HEK293 (cell line): ENCODE measurements at regions not wholly inside any gene's neighbourhood (a gene's known extent, or its start where the extent isn't known, plus 50 kb on each side); places are given as distances from the start of the nearest gene placed in this dataset.
A peak's percentile ranks its signal among the peaks of the same experiment; 100 is the strongest.

Experiments used
- CTCF ChIA-PET: fragments of 350-600 bp; formaldehyde crosslinking; extraction: SDS; loops from one replicate; lab custom pipeline; 2021; ENCODE audit warnings: antibody characterized with exemption; lab: Yijun Ruan, JAX
- POLR2A ChIA-PET: fragments of 300-600 bp; formaldehyde crosslinking; extraction: SDS; loops from one replicate; lab custom pipeline; 2020; ENCODE audit warnings: antibody characterized with exemption, inconsistent platforms; lab: Yijun Ruan, JAX
- H3K27ac ChIP-seq: fragments of 200-500 bp; sonication (Bioruptor generic); 2 replicates; pipeline ENCODE4 v1.5.1; 2014; ENCODE audit warnings: low read depth, low read length, control low read depth, inconsistent platforms; ENCODE audit errors: extremely low read depth
- H3K36me3 ChIP-seq, 2 experiments: fragments of 200-500 bp in 1 of 2; sonication (Bioruptor generic) in 1 of 2; 1 replicate in 1 of 2; 2 replicates in 1 of 2; pipeline ENCODE4 v1.5.1; 2014 to 2017; ENCODE audit warnings: inconsistent platforms in 2 of 2, low read length in 2 of 2; ENCODE audit not compliant: control insufficient read depth in 2 of 2, insufficient read depth in 1 of 2
- H3K4me1 ChIP-seq: fragments of 200-500 bp; sonication (Bioruptor generic); 2 replicates; pipeline ENCODE4 v1.5.1; 2014; ENCODE audit warnings: mild to moderate bottlenecking, low read length, inconsistent platforms; ENCODE audit not compliant: control insufficient read depth, insufficient read depth
- H3K4me3 ChIP-seq: 2 replicates; pipeline ENCODE4 v1.5.1; 2011; ENCODE audit warnings: low read depth, mild to moderate bottlenecking, control low read depth, low read length, moderate library complexity
- H3K9me3 ChIP-seq: fragments of 200-500 bp; sonication (Bioruptor generic); 2 replicates; pipeline ENCODE4 v1.5.1; 2014; ENCODE audit warnings: low read depth, low read length, inconsistent platforms; ENCODE audit not compliant: control insufficient read depth, insufficient read depth
- EGR2 ChIP-seq: fragments of 450-650 bp; formaldehyde crosslinking; IDR thresholded peaks from 2 replicates; pipeline ENCODE4 v1.5.1; 2016; ENCODE audit warnings: low read depth, missing biosample characterization, missing genetic modification characterization
- IKZF3 ChIP-seq: fragments of 450-650 bp; IDR thresholded peaks from 2 replicates; pipeline ENCODE4 v1.5.0; 2018; ENCODE audit warnings: missing biosample characterization, mild to moderate bottlenecking, missing genetic modification characterization, moderate library complexity
- SP2 ChIP-seq: fragments of 450-650 bp; formaldehyde crosslinking; IDR thresholded peaks from 2 replicates; pipeline ENCODE4 v1.5.1; 2016; ENCODE audit warnings: missing biosample characterization, missing genetic modification characterization
- ZBTB17 ChIP-seq: fragments of 450-650 bp; formaldehyde crosslinking; IDR thresholded peaks from 2 replicates; pipeline ENCODE4 v1.5.1; 2016; ENCODE audit warnings: missing biosample characterization, missing genetic modification characterization
- ZBTB20 ChIP-seq: fragments of 450-650 bp; formaldehyde crosslinking; IDR thresholded peaks from 2 replicates; pipeline ENCODE4 v1.5.1; 2016; ENCODE audit warnings: missing biosample characterization, missing genetic modification characterization
- ZFHX2 ChIP-seq: fragments of 450-650 bp; formaldehyde crosslinking; conservative IDR thresholded peaks from 2 replicates; pipeline ENCODE4 v1.5.1; 2016; ENCODE audit warnings: missing biosample characterization, missing genetic modification characterization
- ZIC2 ChIP-seq: fragments of 450-650 bp; formaldehyde crosslinking; IDR thresholded peaks from 2 replicates; pipeline ENCODE4 v1.5.1; 2016; ENCODE audit warnings: missing biosample characterization, missing genetic modification characterization
- ZNF169 ChIP-seq: fragments of 450-650 bp; formaldehyde crosslinking; IDR thresholded peaks from 2 replicates; pipeline ENCODE4 v1.5.1; 2016; ENCODE audit warnings: missing biosample characterization, missing genetic modification characterization
- ZNF37A ChIP-seq: fragments of 450-650 bp; IDR thresholded peaks from 2 replicates; pipeline ENCODE4 v1.5.1; 2018; ENCODE audit warnings: missing biosample characterization, missing genetic modification characterization
- TF ChIP-seq, protein P1 (sequence below): fragments of 450-650 bp; formaldehyde crosslinking; IDR thresholded peaks from 2 replicates; pipeline ENCODE4 v1.5.1; 2016; ENCODE audit warnings: missing biosample characterization, missing genetic modification characterization
- TF ChIP-seq, protein P2 (sequence below): fragments of 450-650 bp; formaldehyde crosslinking; IDR thresholded peaks from 2 replicates; pipeline ENCODE4 v1.5.1; 2016; ENCODE audit warnings: missing biosample characterization, missing genetic modification characterization
- TF ChIP-seq, protein P3 (sequence below): fragments of 450-650 bp; formaldehyde crosslinking; IDR thresholded peaks from 2 replicates; pipeline ENCODE4 v1.5.1; 2017; ENCODE audit warnings: missing biosample characterization, mild to moderate bottlenecking, missing genetic modification characterization, moderate library complexity

DNA sequence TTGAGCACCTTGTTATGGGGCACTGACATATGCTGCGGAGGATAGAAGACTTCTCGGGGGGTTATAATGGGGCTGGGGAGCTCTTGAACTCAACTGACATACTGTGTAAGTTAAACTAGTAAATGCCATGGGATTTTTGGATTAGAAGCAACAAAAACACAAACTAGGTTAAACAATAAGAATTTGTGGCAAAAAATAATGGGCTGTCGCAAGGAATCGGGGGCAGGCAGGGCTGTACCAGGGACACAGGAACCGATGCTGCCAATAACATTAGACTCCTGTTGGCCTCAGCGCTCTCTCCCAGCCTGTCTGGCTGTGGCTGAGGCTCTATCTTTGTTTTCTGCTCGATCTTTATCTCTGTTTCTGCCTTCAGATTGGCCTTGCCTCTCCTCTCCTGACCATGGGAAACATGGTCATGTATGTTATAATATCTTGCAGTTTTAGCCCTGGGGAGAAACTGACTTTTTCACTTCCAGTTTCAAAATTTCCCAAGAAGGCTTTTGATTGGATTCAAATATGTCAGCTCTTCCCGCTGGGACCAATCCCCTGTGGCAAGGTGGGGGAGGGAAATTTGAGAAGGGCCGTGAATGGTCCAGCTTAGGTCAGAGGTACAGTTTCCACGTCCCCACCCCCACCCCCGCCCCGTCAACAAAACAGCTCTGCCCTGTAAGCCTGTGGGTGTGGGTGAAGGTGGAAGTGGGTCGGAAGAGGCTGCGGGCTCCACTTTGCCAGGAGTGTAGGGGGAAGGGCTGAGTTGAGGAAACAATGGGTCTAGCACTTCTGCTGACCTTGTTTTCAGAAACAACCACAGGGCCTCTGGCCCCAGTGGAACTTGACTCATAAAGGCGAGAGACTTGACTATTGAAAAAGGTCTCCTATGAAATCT lies 161.1 kb upstream of the TBL1XR1 start:
- no peaks in the 10 kb centered on the region for H3K36me3 ChIP-seq
- no peaks in the 10 kb centered on the region for H3K9me3 ChIP-seq
- CTCF ChIA-PET: interaction anchor here (0.6 to 0.7 kb wide), 2 partner anchors 778 to 1588 kb away, joined by 3 read pairs; no protein-coding TSS in a partner anchor
- no peak overlapping the region for H3K4me3 ChIP-seq
- TF ChIP-seq SP2 (tag by site-specific recombination) (peak; percentile 49), EGR2 (peak; percentile 70), IKZF3 (tag by site-specific recombination) (0 out of 2 replicates have a peak, but pooled peaks have one; percentile 9), ZFHX2 (tag by site-specific recombination) (peak; percentile 82), ZBTB17 (tag by site-specific recombination) (peak; percentile 47), ZNF169 (tag by site-specific recombination) (no peak)
- TF ChIP-seq, all 188 proteins: peak for 5
- POLR2A ChIA-PET: interaction anchor here (0.8 kb wide), 1 partner anchor 161 kb away, joined by 3 read pairs; the partner anchor contains the start of gene TBL1XR1
- Histone ChIP-seq H3K4me1 (peaks cover 3% of the 10 kb centered on the region), H3K27ac (peak overlapping the region; percentile 63; the same call in 1 of the 2 replicates)

DNA sequence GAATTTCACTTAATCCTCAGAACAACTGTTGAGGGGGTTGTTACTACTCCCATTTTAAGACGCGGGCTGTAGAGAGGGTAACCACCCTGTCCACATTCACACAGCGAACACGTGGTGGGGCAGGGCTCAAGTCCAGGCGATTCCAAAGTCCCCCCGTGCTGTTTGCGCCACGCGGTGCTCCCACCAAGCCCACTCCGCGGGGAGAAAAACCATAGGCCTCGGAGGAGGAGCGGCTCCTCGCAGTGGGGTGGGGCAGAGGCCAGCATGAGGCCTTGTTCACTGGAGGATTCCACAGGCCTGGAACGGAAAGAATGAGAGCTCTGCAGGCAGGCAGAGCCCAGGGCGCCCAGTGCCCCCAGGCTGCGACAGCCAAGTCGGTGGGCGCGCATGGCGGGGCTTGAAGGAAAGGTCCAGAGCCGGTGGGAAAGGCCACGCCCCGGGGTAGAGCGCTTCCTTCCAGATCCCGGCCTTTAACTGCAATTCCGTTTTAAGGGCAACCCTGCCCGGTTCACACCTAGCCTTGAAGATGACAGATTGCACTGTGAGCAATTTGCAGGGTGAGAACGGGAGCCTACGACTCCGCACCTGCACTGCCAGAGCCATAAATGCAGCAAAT lies 161.8 kb upstream of the TBL1XR1 start:
- peak; percentile 72 for TF ChIP-seq ZIC2 (tag by site-specific recombination)
- TF ChIP-seq ZNF37A (tag by site-specific recombination): no peak
- TF ChIP-seq, protein P1, sequence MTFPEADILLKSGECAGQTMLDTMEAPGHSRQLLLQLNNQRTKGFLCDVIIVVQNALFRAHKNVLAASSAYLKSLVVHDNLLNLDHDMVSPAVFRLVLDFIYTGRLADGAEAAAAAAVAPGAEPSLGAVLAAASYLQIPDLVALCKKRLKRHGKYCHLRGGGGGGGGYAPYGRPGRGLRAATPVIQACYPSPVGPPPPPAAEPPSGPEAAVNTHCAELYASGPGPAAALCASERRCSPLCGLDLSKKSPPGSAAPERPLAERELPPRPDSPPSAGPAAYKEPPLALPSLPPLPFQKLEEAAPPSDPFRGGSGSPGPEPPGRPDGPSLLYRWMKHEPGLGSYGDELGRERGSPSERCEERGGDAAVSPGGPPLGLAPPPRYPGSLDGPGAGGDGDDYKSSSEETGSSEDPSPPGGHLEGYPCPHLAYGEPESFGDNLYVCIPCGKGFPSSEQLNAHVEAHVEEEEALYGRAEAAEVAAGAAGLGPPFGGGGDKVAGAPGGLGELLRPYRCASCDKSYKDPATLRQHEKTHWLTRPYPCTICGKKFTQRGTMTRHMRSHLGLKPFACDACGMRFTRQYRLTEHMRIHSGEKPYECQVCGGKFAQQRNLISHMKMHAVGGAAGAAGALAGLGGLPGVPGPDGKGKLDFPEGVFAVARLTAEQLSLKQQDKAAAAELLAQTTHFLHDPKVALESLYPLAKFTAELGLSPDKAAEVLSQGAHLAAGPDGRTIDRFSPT (tag by site-specific recombination): peak; percentile 35; the same call in 1 of the 2 replicates
- TF ChIP-seq, protein P2, sequence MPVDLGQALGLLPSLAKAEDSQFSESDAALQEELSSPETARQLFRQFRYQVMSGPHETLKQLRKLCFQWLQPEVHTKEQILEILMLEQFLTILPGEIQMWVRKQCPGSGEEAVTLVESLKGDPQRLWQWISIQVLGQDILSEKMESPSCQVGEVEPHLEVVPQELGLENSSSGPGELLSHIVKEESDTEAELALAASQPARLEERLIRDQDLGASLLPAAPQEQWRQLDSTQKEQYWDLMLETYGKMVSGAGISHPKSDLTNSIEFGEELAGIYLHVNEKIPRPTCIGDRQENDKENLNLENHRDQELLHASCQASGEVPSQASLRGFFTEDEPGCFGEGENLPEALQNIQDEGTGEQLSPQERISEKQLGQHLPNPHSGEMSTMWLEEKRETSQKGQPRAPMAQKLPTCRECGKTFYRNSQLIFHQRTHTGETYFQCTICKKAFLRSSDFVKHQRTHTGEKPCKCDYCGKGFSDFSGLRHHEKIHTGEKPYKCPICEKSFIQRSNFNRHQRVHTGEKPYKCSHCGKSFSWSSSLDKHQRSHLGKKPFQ (tag by site-specific recombination): peak; percentile 100
- TF ChIP-seq, protein P3, sequence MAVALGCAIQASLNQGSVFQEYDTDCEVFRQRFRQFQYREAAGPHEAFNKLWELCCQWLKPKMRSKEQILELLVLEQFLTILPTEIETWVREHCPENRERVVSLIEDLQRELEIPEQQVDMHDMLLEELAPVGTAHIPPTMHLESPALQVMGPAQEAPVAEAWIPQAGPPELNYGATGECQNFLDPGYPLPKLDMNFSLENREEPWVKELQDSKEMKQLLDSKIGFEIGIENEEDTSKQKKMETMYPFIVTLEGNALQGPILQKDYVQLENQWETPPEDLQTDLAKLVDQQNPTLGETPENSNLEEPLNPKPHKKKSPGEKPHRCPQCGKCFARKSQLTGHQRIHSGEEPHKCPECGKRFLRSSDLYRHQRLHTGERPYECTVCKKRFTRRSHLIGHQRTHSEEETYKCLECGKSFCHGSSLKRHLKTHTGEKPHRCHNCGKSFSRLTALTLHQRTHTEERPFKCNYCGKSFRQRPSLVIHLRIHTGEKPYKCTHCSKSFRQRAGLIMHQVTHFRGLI (tag by site-specific recombination): peak; percentile 50; the same call in 1 of the 2 replicates
- TF ChIP-seq ZBTB20 (tag by site-specific recombination): peak; percentile 73
- CTCF ChIA-PET: interaction anchor here (0.6 kb wide), 1 partner anchor 777 kb away, joined by 3 read pairs; no protein-coding TSS in a partner anchor
- peak overlapping the region; percentile 63; the same call in 1 of the 2 replicates for H3K27ac ChIP-seq
- peaks cover 3% of the 10 kb centered on the region for H3K4me1 ChIP-seq
- H3K36me3 ChIP-seq: no peaks in the 10 kb centered on the region
- no peak overlapping the region for H3K4me3 ChIP-seq
- POLR2A ChIA-PET: interaction anchor here (1.5 kb wide), 1 partner anchor 162 kb away, joined by 17 read pairs; the partner anchor contains the start of gene TBL1XR1
- no peaks in the 10 kb centered on the region for H3K9me3 ChIP-seq
